Right lobe of liver (tissue), 4 donors: ENCODE measurements at regions not wholly inside any gene's neighbourhood (a gene's known extent, or its start where the extent isn't known, plus 50 kb on each side); places are given as distances from the start of the nearest gene placed in this dataset.
"Not testable (repeated sequence)": the region's sequence is repeated elsewhere in the genome, so short reads cannot be mapped to it uniquely, and the experiment has no call there.

Source experiments
- CTCF ChIP-seq, 4 donors: fragments of 200-600 bp in 3 of 4; fragments of 450-650 bp in 1 of 4; IDR thresholded peaks; one replicate each; pipeline versions ENCODE4 v1.5.1 to v1.8.0; 2016 to 2022; ENCODE audit warnings: antibody characterized with exemption in 4 of 4, mild to moderate bottlenecking in 2 of 4
- POLR2A ChIP-seq: fragments of 450-650 bp; IDR thresholded peaks from one replicate; pipeline ENCODE4 v1.6.1; 2017; ENCODE audit warnings: antibody characterized with exemption, mild to moderate bottlenecking
- donor health status: DM: no; HTN: no; CAD: no.
- donor health status: DM: no; HTN: no; CAD: no.
- donor health status: DM: no; HTN: yes; CAD: no.

- not testable (repeated sequence) for TF ChIP-seq POLR2A; CTCF (IDR thresholded peaks at IDR 0.05)
Measured at GRCh38 chr1:143796369-143796768, 175.4 kb downstream of the FAM72C start.
